ENCODE measurements at regions not wholly inside any gene's neighbourhood (a gene's known extent, or its start where the extent isn't known, plus 50 kb on each side); places are given as distances from the start of the nearest gene placed in this dataset.

- no peaks in the 10 kb centered on the region for H3K27me3 Mint-ChIP-seq (ENCODE audit: insufficient read depth, unreplicated experiment)
- no peaks in the 10 kb centered on the region for H3K27me3 ChIP-seq (replicated peaks; ENCODE audit: control insufficient read depth, insufficient read depth, low read length)
- ChIA-PET CTCF (no interaction called here), POLR2A (no interaction called here)
- H3K4me1 ChIP-seq = no peaks in the 10 kb centered on the region
- no peak overlapping the region for H3K4me3 Mint-ChIP-seq (ENCODE audit: unreplicated experiment)
- no peak overlapping the region for H3K4me3 ChIP-seq (ENCODE audit: low read depth, low read length)
- H3K9me3 ChIP-seq = no peaks in the 10 kb centered on the region
- no TSS peak for BruUV-seq (replicated peaks)
- no peaks in the 10 kb centered on the region for H3K36me3 Mint-ChIP-seq (ENCODE audit: insufficient read depth, unreplicated experiment)
- TF ChIP-seq CTCF (IDR thresholded peaks at IDR 0.05; ENCODE audit: insufficient read depth in 1 of 2, low read depth in 1 of 2, low read length in 1 of 2, severe bottlenecking in 1 of 2, unreplicated experiment in 1 of 2) = no peak
- DNase-seq = no peak
- no peaks in the 10 kb centered on the region for H3K9me3 Mint-ChIP-seq (ENCODE audit: unreplicated experiment)
- no peaks in the 10 kb centered on the region for H3K4me1 Mint-ChIP-seq (ENCODE audit: low read depth, unreplicated experiment)
- no peak overlapping the region for H3K27ac Mint-ChIP-seq (ENCODE audit: unreplicated experiment)
- H3K36me3 ChIP-seq (ENCODE audit: control insufficient read depth, insufficient read depth, low read length) = no peaks in the 10 kb centered on the region
- intact Hi-C loops (cut with micrococcal nuclease; ENCODE audit: unreplicated experiment) = no loop called here
Observed at GRCh38 chr13:34412817-34413375, 529.2 kb upstream of the NBEA start.

- H3K27me3 Mint-ChIP-seq (ENCODE audit: insufficient read depth, unreplicated experiment) = no peaks in the 10 kb centered on the region
- CTCF ChIA-PET = no interaction called here
- no peaks in the 10 kb centered on the region for H3K36me3 Mint-ChIP-seq (ENCODE audit: insufficient read depth, unreplicated experiment)
- H3K4me1 ChIP-seq = no peaks in the 10 kb centered on the region
- no peak for TF ChIP-seq CTCF (IDR thresholded peaks at IDR 0.05; ENCODE audit: insufficient read depth in 1 of 2, low read depth in 1 of 2, low read length in 1 of 2, severe bottlenecking in 1 of 2, unreplicated experiment in 1 of 2)
- H3K4me3 ChIP-seq (ENCODE audit: low read depth, low read length) = no peak overlapping the region
- no peaks in the 10 kb centered on the region for H3K9me3 Mint-ChIP-seq (ENCODE audit: unreplicated experiment)
- no peaks in the 10 kb centered on the region for H3K36me3 ChIP-seq (ENCODE audit: control insufficient read depth, insufficient read depth, low read length)
- H3K4me1 Mint-ChIP-seq (ENCODE audit: low read depth, unreplicated experiment) = no peaks in the 10 kb centered on the region
- BruUV-seq (replicated peaks) = no TSS peak
- H3K4me3 Mint-ChIP-seq (ENCODE audit: unreplicated experiment) = no peak overlapping the region
- POLR2A ChIA-PET = no interaction called here
- no peak for DNase-seq
- H3K27me3 ChIP-seq (replicated peaks; ENCODE audit: control insufficient read depth, insufficient read depth, low read length) = no peaks in the 10 kb centered on the region
- intact Hi-C loops (cut with micrococcal nuclease; ENCODE audit: unreplicated experiment) = no loop called here
- H3K27ac Mint-ChIP-seq (ENCODE audit: unreplicated experiment) = no peak overlapping the region
- no peaks in the 10 kb centered on the region for H3K9me3 ChIP-seq
Observed at GRCh38 chr13:34413538-34414210, 528.4 kb upstream of the NBEA start.

DNA sequence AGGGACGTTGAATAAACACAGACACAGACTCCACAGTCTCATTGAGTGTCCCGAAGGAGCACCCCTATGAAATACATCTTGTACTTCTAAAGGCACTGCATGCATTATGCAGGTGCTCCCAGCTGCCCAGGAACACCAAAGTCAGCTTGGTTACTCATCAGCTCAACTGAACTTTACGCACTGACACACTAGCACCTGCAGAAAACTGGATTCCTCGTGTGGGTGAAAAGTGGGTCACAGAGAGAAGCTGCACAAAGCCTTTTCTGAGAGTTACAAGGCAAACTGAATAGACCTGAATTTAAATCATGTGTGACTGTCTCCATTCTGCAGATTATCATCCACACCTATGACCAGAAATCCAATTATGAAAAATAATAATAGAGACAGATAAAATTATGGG lies 527.5 kb upstream of the NBEA start:
- H3K9me3 Mint-ChIP-seq (ENCODE audit: unreplicated experiment) = no peaks in the 10 kb centered on the region
- BruUV-seq (replicated peaks) = no TSS peak

More for the DNA sequence above, 527.5 kb upstream of the NBEA start:
- ChIA-PET POLR2A (no interaction called here), CTCF (no interaction called here)
- no peak for TF ChIP-seq CTCF (IDR thresholded peaks at IDR 0.05; ENCODE audit: insufficient read depth in 1 of 2, low read depth in 1 of 2, low read length in 1 of 2, severe bottlenecking in 1 of 2, unreplicated experiment in 1 of 2)
- Histone ChIP-seq H3K36me3 (ENCODE audit: control insufficient read depth, insufficient read depth, low read length) (no peaks in the 10 kb centered on the region), H3K27me3 (replicated peaks; ENCODE audit: control insufficient read depth, insufficient read depth, low read length) (no peaks in the 10 kb centered on the region), H3K4me3 (ENCODE audit: low read depth, low read length) (no peak overlapping the region), H3K4me1 (no peaks in the 10 kb centered on the region), H3K9me3 (no peaks in the 10 kb centered on the region)
- Mint-ChIP-seq H3K27ac (ENCODE audit: unreplicated experiment) (no peak overlapping the region), H3K27me3 (ENCODE audit: insufficient read depth, unreplicated experiment) (no peaks in the 10 kb centered on the region), H3K4me3 (ENCODE audit: unreplicated experiment) (no peak overlapping the region), H3K4me1 (ENCODE audit: low read depth, unreplicated experiment) (no peaks in the 10 kb centered on the region), H3K36me3 (ENCODE audit: insufficient read depth, unreplicated experiment) (no peaks in the 10 kb centered on the region)
- no peak for DNase-seq
- intact Hi-C loops (cut with micrococcal nuclease; ENCODE audit: unreplicated experiment) = loop anchor here (5.0 kb wide), 1 partner anchor 377 kb away; no protein-coding TSS in a partner anchor

All from Caco-2 (cell line).